Brain microvascular endothelial cell (primary cell): ENCODE measurements at regions not wholly inside any gene's neighbourhood (a gene's known extent, or its start where the extent isn't known, plus 50 kb on each side); places are given as distances from the start of the nearest gene placed in this dataset.

ENCODE experiments used
- DNase-seq: peaks from one replicate; pipeline ENCODE4 v3.0.0-alpha.2; 2020
- H3K27ac ChIP-seq: fragments of 250-450 bp; sonication (Bioruptor Pico); 2 replicates; pipeline ENCODE4 v1.5.1; 2020; ENCODE audit warnings: mild to moderate bottlenecking, moderate library complexity
- H3K27me3 ChIP-seq: fragments of 250-450 bp; sonication (Bioruptor Pico); replicated peaks from 2 replicates; pipeline ENCODE4 v1.5.1; 2020; ENCODE audit warnings: mild to moderate bottlenecking
- H3K36me3 ChIP-seq: fragments of 250-450 bp; sonication (Bioruptor Pico); replicated peaks from 2 replicates; pipeline ENCODE4 v1.5.1; 2020; ENCODE audit warnings: mild to moderate bottlenecking
- H3K4me3 ChIP-seq: 2 replicates; pipeline ENCODE4 v1.5.1; 2011; ENCODE audit warnings: low read depth, mild to moderate bottlenecking, control low read depth, low read length, moderate library complexity
- CTCF ChIP-seq: IDR thresholded peaks from 2 replicates; pipeline ENCODE4 v1.5.1; 2011; ENCODE audit warnings: low read depth, mild to moderate bottlenecking, moderate library complexity, low read length, control low read depth, inconsistent platforms; ENCODE audit errors: missing control alignments
- in situ Hi-C: cut with HindIII; loops from 2 replicates; pipeline ENCODE4 v1.10.0; 2017; ENCODE audit warnings: low sequenced_read_pairs, low pct_ligation_motif_present

- DNase-seq, result no peak
- H3K4me3 ChIP-seq, result no peak overlapping the region
Observed at GRCh38 chr11:33492596-33492995, 208.0 kb downstream of the C11orf91 start.

GRCh38 chr11:33490842-33491370 lies 209.7 kb downstream of the C11orf91 start:
- H3K36me3 ChIP-seq, result no peaks in the 10 kb centered on the region
- H3K4me3 ChIP-seq, result no peak overlapping the region
- in situ Hi-C loops, result no loop called here
- no peak for TF ChIP-seq CTCF
- no peaks in the 10 kb centered on the region for H3K27me3 ChIP-seq
- DNase-seq, result no peak
- no peak overlapping the region for H3K27ac ChIP-seq

More at GRCh38 chr11:33492596-33492995, 208.0 kb downstream of the C11orf91 start:
- Histone ChIP-seq H3K27me3 (no peaks in the 10 kb centered on the region), H3K27ac (no peak overlapping the region), H3K36me3 (no peaks in the 10 kb centered on the region)
- in situ Hi-C loops, result no loop called here
- TF ChIP-seq CTCF, result no peak

DNA sequence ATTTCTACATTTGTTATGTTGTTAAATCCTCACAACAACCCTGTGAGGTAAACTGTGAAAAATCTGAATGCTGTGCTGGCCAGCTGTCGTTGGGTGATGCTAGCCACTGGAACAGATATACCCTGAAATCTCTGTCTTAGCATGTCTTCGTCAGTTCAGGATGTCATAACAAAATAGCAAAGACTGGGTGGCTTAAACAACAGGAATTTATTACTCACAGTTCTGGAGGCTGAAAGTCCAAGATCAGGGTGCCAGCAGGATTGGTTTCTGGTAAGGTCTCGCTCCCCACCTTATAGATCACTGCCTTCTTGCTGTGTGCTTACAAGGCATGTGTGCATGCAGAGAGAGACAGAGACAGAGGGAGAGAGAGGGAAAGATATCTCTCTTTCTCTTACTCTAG lies 211.7 kb downstream of the C11orf91 start:
- no peaks in the 10 kb centered on the region for H3K27me3 ChIP-seq
- no peak overlapping the region for H3K27ac ChIP-seq
- no peak overlapping the region for H3K4me3 ChIP-seq
- H3K36me3 ChIP-seq, result no peaks in the 10 kb centered on the region
- in situ Hi-C loops, result no loop called here
- no peak for TF ChIP-seq CTCF
- no peak for DNase-seq

- in situ Hi-C loops, result no loop called here
- H3K27me3 ChIP-seq, result no peaks in the 10 kb centered on the region
- H3K36me3 ChIP-seq, result no peaks in the 10 kb centered on the region
- no peak for DNase-seq
- H3K27ac ChIP-seq, result no peak overlapping the region
- no peak overlapping the region for H3K4me3 ChIP-seq
- TF ChIP-seq CTCF, result no peak
Observed at GRCh38 chr11:33480626-33481025, 220.0 kb downstream of the C11orf91 start.

DNA sequence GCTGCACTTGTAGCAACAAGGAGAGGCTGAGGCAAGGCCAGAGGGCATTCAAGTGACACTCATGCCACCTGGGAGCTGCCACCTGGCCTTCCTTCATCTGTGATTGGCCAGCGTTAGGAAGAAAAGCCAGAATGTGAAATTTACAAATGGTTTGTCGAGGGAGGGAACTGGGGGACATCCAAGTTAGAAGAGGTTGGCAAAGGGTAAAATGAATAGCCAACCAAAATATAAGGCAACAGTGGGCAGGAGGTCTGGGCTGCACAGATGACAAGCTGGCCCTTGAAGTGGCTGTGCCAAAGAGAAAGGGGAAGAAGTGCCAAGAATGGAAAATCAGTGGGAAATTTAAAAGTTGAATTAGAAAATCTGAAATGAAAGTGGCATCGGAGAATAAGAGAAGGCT lies 221.4 kb downstream of the C11orf91 start:
- TF ChIP-seq CTCF, result no peak
- H3K36me3 ChIP-seq, result no peaks in the 10 kb centered on the region
- in situ Hi-C loops, result no loop called here

DNA sequence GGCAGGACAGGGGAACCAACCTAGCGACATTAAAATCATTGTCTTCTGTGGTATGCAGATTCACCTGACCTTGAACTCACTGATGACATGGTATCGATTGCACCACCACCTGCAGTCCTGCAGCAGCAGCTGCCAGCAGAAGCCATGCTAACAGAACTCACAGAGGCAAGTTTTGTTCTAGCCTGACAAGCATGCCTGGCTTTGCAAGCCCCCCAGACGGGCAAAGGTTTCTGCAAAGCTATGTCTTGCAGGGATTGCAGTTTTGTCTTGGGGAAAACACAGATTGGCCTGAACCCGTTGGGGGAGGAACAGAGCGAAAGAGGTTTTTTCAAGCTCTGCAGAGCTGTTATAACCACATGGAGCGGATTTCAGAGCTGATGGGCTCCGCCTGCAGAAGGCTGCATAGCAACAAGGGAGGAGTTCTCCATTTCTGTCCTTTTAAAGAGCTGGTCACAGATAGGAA lies 221.0 kb downstream of the HIPK3 start:
- no peak overlapping the region for H3K27ac ChIP-seq
- no peak for TF ChIP-seq CTCF
- no peaks in the 10 kb centered on the region for H3K36me3 ChIP-seq
- in situ Hi-C loops, result no loop called here
- H3K4me3 ChIP-seq, result no peak overlapping the region
- DNase-seq, result no peak
- H3K27me3 ChIP-seq, result no peaks in the 10 kb centered on the region

More for the DNA sequence above, 221.4 kb downstream of the C11orf91 start:
- no peak for DNase-seq
- H3K27me3 ChIP-seq, result no peaks in the 10 kb centered on the region
- H3K4me3 ChIP-seq, result no peak overlapping the region
- H3K27ac ChIP-seq, result no peak overlapping the region
